HG03097 (cell line): ENCODE measurements at regions not wholly inside any gene's neighbourhood (a gene's known extent, or its start where the extent isn't known, plus 50 kb on each side); places are given as distances from the start of the nearest gene placed in this dataset.

ENCODE experiments used
- ATAC-seq: cut with Tn5 transposase; IDR thresholded peaks from one replicate; pipeline ENCODE4 v1.9.1; 2021; ENCODE audit not compliant: unreplicated experiment, low FRiP score

DNA sequence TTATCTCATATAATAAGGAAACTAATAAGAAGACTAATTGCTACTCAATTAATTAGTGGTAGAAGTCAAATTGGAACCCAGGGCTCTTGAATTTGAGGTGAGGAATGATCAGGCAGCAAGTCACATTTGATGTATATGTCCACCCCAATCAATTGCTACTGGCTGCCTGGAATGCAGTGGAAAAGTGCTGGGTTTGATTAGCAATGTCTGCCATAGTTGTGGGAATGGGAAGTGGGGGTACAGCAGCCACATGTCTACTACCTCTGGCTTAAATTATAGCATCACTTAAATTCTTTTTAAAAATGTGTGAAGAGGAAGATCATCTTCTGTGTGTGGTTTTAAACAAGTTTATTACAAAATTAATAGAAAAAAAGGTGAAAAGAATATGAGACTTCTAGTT is 50.8 kb upstream of the NAV2 start:
- ATAC-seq: no peak

DNA sequence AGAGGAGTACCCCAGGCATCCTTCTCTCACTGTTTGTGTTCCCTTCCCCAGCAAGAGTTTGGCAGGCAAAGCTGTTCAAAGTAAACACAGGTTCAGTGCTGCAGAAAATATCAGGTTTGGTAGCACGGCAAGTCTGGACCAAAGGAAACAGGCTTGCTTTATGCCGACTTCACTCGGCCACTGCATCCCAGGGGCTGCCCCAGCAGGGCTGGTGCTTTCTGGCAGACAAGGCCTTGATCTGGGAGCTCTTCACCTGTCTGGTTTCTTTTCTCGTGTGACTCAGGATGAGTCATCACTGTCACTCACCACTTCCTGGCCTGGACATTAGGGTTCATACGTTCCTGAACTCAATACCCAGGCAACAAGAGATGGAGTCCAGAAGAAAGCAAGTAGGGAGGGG is 52.6 kb upstream of the NAV2 start:
- ATAC-seq: peak; percentile 100

DNA sequence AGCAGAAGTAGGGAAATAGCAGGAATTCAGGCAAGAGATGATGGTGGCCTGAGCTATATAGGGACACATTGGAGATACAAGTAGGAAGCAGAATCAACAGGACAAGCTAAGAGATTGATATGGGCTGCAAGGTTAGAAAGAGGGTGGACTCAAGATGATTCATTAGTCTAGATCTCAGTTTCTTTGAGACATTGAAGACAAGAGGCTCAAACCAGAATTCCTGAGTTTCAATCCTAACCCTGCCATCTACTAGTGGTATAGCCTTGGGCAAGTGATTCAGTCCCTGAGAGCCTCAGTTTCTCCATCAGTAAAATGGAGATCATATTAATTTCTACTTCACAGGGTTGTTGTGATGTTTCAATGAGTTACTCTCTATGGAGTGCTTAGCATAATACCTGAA is 53.1 kb upstream of the NAV2 start:
- no peak for ATAC-seq

DNA sequence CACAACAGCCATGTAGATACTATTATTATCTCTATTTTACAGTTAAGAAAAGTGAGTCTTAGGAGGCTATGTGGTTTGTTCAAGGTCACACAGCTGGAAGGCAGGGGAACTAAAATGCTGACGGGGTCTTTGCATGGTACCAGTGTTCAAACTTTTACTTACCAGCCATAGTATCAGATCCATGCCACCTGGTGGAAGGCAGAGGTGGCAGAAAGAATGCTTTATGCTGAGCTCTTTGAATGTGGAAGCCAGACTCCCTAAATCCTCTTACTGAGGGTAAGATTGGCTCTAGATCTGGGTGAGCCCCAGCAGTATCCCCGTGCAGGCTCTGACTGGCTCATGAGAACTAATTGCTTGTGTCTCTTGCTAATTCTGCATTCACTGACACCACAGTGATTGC is 54.3 kb upstream of the NAV2 start:
- no peak for ATAC-seq

DNA sequence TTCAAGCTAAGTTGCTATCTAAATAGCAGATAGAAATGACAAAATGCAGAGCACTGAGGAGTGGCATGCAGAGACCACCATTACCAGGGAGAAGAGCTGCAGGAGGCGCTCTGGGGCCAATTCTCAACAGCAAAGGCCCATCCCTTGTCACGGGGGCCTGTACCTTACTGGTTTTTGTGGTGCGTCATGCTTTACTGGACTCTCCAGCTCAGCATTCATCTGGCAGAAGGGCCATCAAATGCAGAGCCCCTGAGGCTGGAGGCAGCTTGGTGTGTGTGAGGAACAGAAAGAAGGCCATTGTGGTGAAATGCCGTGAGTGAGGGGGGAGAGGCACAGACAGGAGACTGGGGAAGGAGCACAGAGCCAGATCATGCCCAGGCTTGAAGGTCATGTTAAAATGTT is 56.5 kb upstream of the NAV2 start:
- no peak for ATAC-seq

DNA sequence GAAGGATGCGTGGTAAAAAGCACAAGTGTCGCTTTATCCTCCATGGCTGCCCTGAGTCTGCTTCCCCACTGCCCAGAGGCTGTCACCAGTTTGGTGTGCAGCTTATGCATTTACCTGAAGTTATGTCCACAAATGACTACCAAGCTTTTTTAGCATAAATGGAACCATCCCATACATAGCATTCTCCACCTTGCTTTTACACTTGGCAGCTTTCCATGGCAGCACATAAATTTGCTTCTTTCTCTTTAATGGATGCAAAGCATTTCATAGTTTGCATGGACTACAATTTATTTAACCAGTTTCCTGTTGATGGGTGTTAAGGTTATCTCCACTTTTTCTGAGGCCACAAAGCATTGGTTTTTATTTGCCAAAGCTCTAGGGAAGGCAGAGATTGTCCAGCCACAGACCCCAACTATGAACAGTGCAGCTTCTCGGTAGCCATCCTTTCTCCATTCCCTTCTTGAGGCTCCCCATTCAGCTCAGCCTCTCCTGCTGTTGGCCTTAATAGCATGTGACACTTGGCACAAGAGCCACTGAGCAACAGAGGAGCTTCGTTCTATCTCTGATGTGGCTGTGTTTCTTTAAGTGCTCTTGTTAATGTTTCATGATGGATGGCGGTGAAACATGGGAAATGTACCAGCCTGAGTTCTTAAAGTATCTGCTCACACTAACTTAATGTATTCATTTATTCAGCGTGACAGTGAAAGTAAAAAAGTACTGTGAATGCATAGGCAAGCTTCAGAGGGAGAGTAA is 59.8 kb upstream of the NAV2 start:
- ATAC-seq: no peak

DNA sequence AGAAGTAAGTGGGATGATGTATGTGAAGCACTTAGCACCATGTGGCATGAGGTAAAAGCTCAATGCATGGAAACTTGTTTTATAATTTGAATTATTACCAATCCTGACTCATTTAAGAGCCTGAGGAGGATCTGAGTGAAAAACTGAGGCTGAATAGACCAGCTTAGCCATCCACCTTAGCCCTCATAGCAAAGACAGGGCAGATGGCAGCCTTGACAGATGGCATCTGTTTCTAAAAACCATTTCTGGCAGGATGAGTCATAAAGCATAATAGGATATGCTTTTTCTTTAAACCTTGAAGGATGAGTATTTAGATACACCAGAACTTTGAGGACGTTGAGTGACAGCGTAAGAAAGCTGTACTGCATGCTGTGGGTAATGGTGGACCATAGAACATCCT is 61.0 kb upstream of the NAV2 start:
- no peak for ATAC-seq

DNA sequence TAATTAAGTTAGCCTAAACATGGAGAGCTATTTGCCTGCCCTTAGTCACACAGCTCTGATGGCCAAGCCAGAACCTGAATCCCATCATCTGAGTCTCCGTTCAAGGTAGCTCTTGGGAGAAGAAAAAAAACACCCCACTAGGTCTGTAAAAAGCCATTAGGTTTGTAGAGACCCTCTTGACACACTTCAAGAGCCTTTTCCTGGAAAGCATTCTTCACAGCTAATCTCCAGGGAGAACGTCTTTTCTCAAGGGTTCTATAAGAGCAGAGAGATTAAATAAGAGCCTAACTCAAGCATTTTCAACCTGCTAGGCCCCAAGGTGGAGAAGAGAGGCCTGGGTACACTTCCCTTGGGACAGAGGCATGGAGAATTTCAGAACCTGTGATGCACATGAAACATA is 61.6 kb upstream of the NAV2 start:
- ATAC-seq: no peak

DNA sequence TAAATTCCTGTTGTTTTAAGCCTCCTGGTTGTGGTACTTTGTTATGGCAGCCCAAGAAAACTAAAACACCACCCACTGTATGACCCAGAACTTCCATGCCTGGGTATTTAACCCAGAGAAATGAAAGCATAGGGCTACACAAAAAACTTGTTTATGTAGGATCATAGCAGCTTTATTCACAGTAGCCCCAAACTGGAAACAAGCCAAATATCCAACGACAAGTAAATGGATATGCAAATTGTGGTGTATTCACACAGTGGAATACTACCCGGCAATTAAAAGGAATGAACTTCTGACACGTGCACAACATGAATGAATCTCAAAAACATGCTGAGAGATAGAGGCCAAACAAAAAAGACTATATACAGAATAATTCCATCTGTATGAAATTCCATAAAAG is 62.2 kb upstream of the NAV2 start:
- ATAC-seq: no peak

DNA sequence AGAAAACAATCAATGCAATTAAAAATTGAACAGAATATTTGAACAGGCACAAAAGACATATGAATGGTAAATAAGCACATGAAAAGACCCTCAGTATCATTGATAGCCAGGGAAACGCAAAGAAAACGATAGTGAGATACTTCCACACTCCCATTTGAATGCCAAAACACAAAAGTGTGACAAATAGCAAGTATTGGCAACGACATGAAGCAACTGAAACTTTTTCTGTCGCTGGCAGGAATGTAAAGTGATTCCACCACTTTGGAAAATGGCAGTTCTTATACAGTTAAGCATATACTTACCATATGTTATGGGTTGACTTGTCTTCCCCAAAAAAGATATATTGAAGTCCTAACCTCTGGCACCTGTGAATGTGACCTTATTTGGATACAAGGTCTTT is 62.9 kb upstream of the NAV2 start:
- no peak for ATAC-seq

DNA sequence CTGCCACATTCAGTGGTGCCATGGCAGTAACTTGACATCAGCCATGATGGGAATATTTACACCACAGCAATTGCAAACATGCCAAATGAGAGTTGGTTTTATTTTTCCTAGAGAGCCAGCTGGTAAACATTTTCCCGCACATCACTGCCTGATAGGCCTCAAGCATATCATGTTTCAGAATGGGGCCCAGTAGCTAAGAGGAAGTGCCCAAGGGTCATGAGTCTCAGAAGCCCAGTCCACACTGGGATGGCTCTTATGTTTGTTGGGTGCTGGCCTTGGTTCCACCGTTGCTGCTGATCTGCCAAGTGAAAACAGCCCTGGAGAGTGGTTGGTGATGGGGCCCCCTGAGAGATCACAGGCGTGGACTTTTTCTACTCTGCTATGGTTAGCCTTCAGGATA is 64.3 kb upstream of the NAV2 start:
- ATAC-seq: no peak

DNA sequence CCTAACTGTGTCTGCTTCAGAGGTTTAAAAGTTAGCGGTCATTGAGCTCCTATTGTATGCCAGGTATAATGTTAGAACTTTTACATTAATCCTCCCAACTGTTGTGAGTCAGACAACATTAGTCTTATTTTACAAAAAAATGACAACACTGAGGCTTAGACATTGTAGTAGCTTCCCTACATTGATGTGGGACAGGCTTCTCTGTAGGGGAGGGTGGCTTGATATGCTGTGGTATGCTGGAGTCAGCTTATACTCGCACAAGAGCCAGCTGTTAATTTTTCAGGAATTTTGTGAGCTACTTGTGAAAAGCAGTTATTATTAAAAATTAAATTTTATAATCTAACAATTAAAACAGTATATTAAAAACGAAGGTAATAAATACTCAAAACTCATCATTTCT is 64.8 kb upstream of the NAV2 start:
- no peak for ATAC-seq

DNA sequence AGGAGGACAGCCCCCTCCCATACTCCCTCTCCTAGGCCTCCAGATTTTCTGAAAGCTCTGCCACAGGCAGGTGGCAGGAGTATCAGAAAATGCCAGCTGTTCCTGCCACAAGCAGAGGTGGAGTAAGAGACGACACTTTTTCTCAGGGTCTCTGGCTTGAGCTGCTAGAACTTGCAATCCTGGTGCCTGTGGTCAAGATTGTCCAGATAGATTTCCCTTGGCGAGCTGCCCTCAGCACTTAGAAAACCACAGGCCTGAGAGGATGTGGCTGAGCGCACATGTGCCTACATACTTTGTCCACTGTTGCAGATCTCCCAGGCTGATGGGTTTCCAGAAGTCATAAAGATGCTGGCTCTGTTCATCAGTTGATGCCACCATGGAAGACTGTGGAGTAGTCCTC is 65.7 kb upstream of the NAV2 start:
- no peak for ATAC-seq

DNA sequence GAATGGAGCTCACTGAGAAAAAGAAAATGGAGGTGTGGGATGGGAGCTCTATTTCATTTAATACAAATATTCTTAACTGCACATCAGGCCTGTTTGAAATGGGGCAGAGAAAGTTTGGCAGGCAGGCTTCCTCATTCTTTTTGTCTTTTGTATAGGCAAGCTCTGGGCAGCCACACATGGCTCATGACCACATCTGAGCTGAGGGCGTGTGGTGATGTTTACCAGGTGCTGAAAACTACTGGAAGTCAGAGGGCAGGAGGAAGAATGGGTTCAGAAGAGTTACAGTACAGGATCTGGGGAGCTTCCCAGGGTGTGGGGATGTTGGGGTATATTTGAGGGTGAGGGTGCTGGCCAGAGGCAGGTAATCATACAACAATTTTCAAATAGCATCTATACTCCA is 66.3 kb upstream of the NAV2 start:
- ATAC-seq: no peak

DNA sequence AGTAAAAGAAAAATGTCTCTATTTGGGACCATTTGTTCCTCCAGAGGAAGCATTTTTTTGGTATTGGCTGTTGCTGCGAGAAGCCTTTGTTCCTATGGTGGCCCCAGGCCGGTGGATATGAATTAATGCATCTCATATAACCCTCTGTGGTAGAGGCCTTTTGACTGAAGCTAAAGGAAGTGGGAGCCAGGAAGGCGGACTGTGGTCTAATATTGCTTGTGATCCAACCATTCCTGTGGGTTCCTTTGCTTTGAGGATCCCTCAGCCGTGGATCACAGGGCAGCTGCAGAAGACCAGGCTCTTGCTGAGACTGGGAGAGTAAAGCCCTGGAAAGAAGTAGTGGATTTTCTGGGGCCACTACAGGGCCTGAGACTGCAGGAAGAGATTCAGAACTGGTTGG is 68.3 kb upstream of the NAV2 start:
- no peak for ATAC-seq

DNA sequence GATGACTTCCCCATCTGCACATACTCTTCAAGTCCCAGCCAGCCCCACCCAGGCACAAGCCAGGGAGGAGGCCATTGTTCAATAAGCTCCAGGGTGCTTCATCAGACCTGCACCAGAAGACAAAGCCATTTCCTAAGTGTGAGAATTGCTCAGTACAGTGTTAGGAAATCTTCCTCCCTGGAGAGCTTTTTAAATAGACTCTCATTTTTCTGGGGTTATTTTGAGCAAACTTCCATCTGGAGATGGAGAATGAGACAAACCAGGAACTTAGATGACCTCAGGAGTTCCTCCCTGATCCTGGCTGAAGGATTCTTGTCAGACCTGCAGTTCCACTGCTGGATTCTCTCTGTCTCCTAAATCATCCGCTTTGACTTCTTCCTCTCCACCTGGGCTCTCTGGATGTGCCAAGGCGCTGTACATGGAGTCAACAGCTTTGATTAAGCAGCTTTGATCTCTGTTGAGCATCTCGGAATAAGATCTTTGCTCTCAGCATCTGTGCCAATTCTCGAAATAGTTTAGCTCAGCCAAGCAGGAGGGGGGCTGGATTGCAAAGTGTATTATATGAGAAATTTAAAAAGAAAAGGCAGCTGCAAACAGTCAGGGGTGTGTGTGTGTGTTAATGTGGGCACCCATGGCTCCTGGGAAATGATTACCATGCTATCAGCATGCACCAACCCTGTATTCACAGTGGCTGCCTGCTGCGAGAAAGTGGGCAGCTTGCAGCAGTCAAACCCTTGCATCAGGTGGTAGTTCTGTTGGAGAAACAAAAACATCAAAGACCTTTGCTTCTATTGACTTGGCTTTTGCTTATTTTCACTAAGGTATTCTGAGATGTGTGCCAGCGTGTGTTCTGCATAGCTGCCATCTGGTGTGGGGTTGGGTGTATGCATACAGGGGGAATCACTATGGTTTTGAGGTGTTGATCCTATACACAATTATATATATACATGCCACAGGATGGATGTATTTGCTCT is 70.2 kb upstream of the NAV2 start:
- no peak for ATAC-seq

DNA sequence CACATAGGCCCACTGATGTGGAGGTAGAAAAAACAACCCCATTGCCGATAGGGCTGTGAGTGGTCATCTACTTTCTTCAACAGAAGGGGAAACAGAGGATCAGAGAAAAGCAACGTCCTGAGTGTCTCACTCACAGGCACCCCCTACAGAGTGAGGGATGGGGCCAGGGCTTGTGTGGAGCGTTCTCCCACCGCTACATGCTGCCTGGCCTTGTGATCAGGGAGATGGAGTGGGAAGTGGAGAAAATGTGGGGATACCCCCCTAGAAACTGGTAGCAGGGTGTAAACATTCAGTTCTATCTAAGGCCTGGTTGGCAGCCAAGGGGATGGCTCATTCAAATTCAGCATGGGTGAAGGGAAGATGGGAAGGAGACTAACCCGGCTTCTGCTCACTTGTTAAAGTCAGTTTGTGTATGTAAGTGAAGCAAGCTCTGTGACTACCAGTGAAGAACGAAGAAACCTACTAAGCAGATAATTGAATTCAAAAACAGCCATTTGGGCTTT is 73.0 kb upstream of the NAV2 start:
- no peak for ATAC-seq

DNA sequence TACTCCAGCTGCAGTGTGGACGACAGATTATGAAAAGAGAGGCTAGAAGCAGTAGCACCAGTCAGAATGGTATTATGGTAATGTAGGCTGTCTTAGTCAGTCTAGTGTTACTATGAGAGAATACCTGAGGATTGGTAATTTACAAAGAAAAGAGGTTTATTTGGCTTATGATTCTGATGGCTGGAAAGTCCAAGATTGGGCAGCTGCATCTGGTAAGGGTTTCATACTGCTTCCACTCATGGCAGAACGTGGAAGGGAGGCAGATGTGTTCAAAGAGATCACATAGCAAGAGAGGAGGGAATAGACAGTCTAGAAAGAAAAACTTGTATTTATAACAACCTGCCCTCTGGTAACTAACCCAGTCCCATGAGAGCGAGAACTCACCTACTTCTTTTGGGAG is 77.3 kb upstream of the NAV2 start:
- ATAC-seq: no peak

DNA sequence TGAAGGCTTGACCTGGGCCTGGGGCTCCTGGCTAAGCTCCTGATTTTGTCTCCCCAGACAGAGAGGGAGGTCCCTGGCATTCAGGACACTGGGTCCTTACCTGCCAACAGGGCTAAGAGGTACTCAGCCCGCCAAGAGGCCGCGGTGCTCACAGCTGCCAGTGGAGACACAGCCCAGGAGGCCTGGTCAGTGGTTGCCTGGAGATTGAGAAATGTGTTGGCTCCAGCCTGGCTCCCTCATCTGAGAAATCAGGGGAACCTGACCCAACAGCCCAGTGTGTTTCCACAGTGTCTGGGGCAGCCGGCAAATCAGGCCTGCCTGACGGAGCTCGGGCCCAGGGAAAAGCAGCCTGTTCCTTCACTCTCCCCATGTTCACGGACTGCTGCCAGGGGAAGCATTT is 79.4 kb upstream of the NAV2 start:
- no peak for ATAC-seq

DNA sequence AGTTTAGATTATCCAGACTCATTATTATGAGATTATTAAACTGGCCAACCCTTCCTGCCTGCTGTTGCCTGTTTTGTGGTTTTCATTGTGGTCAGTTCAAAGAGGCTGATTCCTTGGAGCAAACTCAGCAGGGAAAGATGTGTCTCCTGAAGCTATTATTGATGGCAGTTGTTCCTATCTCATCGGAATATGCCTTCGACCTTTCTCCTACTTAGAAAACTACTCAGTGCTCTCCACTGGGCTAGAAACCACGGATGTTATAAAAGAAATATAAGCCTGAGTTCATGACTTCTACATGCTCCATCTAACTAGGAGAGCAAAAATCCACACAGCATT is 80.2 kb upstream of the NAV2 start:
- no peak for ATAC-seq

DNA sequence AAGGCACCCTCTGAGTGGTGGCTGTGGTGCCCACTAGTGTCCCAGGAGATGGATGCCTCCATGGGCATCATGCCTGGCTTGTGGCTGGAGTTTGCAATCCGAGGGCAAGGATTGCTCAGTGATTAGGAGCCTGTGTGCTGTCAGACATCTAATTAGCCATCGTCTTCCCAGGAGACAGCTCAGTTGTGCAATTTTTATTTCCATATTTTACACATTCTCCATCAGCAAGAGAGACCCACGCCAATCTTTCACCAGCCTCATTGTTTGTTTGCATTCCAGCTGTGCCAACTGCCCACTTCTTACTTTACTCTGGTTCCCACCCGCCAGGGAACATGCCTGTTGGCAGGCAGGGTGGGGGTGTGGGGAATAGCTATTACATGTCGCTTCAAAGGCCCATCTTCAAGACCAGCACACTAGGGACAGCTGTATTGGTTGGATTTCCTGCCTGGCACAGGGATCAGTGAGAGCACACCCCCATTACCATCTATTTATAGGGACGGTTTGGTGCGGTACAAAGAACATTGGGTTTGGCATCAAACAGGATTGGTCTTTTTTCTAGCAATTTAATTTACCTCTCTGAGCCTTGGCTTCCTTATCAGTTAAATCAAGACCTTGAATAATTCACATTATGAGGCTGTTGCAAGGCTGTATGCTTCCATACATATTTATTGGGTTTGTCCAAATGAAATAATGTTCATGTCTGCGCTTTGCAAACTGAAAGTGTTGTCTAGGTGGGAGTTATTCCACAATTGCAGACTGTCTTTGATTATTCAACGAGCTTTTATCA is 80.7 kb upstream of the NAV2 start:
- no peak for ATAC-seq
